Prostate gland (tissue), 2 donors: ENCODE measurements at regions not wholly inside any gene's neighbourhood (a gene's known extent, or its start where the extent isn't known, plus 50 kb on each side); places are given as distances from the start of the nearest gene placed in this dataset.

Source experiments
- POLR2A ChIP-seq: fragments of 450-650 bp; IDR thresholded peaks from one replicate; pipeline ENCODE4 v1.6.1; 2016; ENCODE audit warnings: antibody characterized with exemption, mild to moderate bottlenecking
- POLR2AphosphoS5 ChIP-seq: sonication (generic); formaldehyde crosslinking; IDR thresholded peaks from one replicate; pipeline ENCODE4 v1.6.1; 2017; ENCODE audit warnings: antibody characterized with exemption
- TF ChIP-seq, protein P1 (sequence below), 4 experiments: fragments of 200-600 bp in 2 of 4; fragments of 450-650 bp in 2 of 4; sonication (generic) in 2 of 4; IDR thresholded peaks; 1 replicate in 3 of 4; 2 replicates in 1 of 4; pipeline ENCODE4 v1.5.1; 2016 to 2019; ENCODE audit warnings: antibody characterized with exemption in 4 of 4, mild to moderate bottlenecking in 2 of 4, moderate library complexity in 2 of 4

DNA sequence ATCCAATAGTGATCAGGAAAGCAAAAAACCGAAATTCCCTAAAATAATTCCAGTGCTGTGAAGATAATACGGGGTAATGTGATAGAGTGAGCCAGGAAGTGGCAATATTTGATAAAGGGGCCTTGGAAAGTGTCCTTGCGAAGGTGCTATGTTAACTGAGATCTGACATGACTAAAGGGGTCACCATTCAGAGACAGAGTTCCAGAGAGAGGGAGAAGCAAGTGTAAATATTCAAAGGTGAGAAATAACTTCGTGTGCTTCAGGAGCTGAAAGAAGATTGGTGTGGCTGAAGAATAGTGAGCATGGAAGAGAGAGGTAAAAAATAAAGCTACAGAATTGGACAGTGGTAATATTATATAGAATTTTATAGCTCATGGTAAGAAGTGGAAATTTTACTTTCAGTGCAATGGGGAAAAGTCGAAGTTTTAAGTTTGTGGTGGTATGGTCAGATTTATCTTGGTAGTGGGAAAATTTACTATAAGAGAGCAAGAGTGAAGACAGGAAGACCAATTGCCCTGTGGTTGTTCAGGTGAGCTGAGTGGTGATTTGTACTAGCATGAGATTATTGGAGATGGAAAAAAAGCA is 164.5 kb downstream of the JRKL start:
- TF ChIP-seq, protein P1, sequence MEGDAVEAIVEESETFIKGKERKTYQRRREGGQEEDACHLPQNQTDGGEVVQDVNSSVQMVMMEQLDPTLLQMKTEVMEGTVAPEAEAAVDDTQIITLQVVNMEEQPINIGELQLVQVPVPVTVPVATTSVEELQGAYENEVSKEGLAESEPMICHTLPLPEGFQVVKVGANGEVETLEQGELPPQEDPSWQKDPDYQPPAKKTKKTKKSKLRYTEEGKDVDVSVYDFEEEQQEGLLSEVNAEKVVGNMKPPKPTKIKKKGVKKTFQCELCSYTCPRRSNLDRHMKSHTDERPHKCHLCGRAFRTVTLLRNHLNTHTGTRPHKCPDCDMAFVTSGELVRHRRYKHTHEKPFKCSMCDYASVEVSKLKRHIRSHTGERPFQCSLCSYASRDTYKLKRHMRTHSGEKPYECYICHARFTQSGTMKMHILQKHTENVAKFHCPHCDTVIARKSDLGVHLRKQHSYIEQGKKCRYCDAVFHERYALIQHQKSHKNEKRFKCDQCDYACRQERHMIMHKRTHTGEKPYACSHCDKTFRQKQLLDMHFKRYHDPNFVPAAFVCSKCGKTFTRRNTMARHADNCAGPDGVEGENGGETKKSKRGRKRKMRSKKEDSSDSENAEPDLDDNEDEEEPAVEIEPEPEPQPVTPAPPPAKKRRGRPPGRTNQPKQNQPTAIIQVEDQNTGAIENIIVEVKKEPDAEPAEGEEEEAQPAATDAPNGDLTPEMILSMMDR (IDR thresholded peaks at IDR 0.05), result no peak
- TF ChIP-seq POLR2AphosphoS5 (no peak), POLR2A (no peak)
